Suprapubic skin (tissue), 3 donors: ENCODE measurements at regions not wholly inside any gene's neighbourhood (a gene's known extent, or its start where the extent isn't known, plus 50 kb on each side); places are given as distances from the start of the nearest gene placed in this dataset.

ENCODE experiments used
- CTCF ChIP-seq, 2 donors: fragments of 200-600 bp in 1 of 2; fragments of 450-650 bp in 1 of 2; sonication (generic) in 1 of 2; IDR thresholded peaks; one replicate each; pipeline ENCODE4 v1.5.1; 2016 to 2019; ENCODE audit warnings: antibody characterized with exemption in 2 of 2, mild to moderate bottlenecking in 1 of 2, moderate library complexity in 1 of 2
- EP300 ChIP-seq: sonication (generic); formaldehyde crosslinking; IDR thresholded peaks from one replicate; pipeline ENCODE4 v1.6.1; 2017; ENCODE audit warnings: antibody characterized with exemption
- POLR2A ChIP-seq, 2 donors: fragments of 450-650 bp; IDR thresholded peaks; one replicate each; pipeline ENCODE4 v1.6.1; 2017; ENCODE audit warnings: antibody characterized with exemption in 2 of 2, mild to moderate bottlenecking in 2 of 2, moderate library complexity in 2 of 2

- no peak for TF ChIP-seq CTCF (IDR thresholded peaks at IDR 0.05)
- TF ChIP-seq POLR2A (IDR thresholded peaks at IDR 0.05) = no peak
- no peak for TF ChIP-seq EP300
Observed at GRCh38 chr6:101203664-101204063, 189.8 kb upstream of the GRIK2 start.
